ENCODE measurements at regions not wholly inside any gene's neighbourhood (a gene's known extent, or its start where the extent isn't known, plus 50 kb on each side); places are given as distances from the start of the nearest gene placed in this dataset.

DNA sequence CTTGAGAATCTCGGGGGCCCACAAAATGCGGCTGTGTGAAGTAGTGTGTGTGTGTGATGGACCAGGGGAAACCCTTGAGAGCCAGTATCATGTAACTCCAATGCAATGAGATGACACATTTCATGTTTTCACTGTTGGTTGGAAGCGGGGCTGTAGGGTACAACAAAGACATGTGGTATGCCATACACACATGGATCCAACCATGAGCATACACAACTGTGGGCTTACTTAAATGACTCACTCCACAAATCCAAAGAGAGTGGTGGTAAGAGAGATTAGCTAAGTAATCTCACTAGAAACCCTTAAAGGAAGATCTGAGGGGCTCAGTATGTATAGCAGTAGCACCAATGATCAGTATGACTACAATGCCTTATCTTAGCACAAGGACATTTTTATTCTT is 225.7 kb downstream of the SIPA1L2 start:
- no peaks in the 10 kb centered on the region; the same call in 1 of the 2 replicates for H3K9me1 ChIP-seq (ENCODE audit: insufficient read depth, low read length)
- no peak overlapping the region for H4K91ac ChIP-seq (ENCODE audit: insufficient read depth, low read depth, low read length)
- no peak overlapping the region for H4K5ac ChIP-seq (ENCODE audit: low read depth, low read length)
- no peak overlapping the region for H2AK9ac ChIP-seq (replicated peaks; ENCODE audit: low read depth, low read length, poor library complexity)
- in situ Hi-C loops (cut with MboI; ENCODE audit: low sequenced_read_pairs): no loop called here
- no peak overlapping the region for H2AK5ac ChIP-seq (ENCODE audit: low read depth, low read length)
- no peak overlapping the region for H2AFZ ChIP-seq (replicated peaks; ENCODE audit: low read length, poor library complexity)
- BruUV-seq (replicated peaks): no TSS peak
- peaks cover 18% of the 10 kb centered on the region; the same call in 1 of the 2 replicates for H3K36me3 ChIP-seq (ENCODE audit: control insufficient read depth, insufficient read depth, low read length)
- peaks cover under 1% of the 10 kb centered on the region; the same call in 1 of the 2 replicates for H3K9me3 ChIP-seq (ENCODE audit: control insufficient read depth, insufficient read depth, low read length)
- no peaks in the 10 kb centered on the region for H3K27me3 ChIP-seq (ENCODE audit: control insufficient read depth, insufficient read depth, low read length)
- no peak for DNase-seq
- TF ChIP-seq CTCF (conservative IDR thresholded peaks at IDR 0.05; ENCODE audit: low read depth, low read length) (no peak), BHLHE40 (IDR thresholded peaks at IDR 0.05; ENCODE audit: low read depth, low read length) (no peak), CEBPB (IDR thresholded peaks at IDR 0.05; ENCODE audit: low read depth, low read length) (no peak), RFX5 (IDR thresholded peaks at IDR 0.05; ENCODE audit: low read depth, low read length) (no peak), ELK1 (IDR thresholded peaks at IDR 0.05; ENCODE audit: borderline replicate concordance, low read depth, low read length) (no peak), SMC3 (IDR thresholded peaks at IDR 0.05; ENCODE audit: low read depth, low read length) (no peak), POLR2A (IDR thresholded peaks at IDR 0.05; ENCODE audit: low read depth, low read length) (no peak), USF2 (IDR thresholded peaks at IDR 0.05; ENCODE audit: low read depth, low read length) (no peak), NFE2L2 (IDR thresholded peaks at IDR 0.05; ENCODE audit: low read depth, low read length) (no peak), CHD1 (IDR thresholded peaks at IDR 0.05; ENCODE audit: low read depth, low read length) (no peak), MAZ (IDR thresholded peaks at IDR 0.05; ENCODE audit: borderline replicate concordance, low read depth, low read length) (no peak), MXI1 (IDR thresholded peaks at IDR 0.05; ENCODE audit: borderline replicate concordance, low read depth, low read length) (no peak), MAFK (IDR thresholded peaks at IDR 0.05; ENCODE audit: low read depth, low read length) (no peak), FOS (IDR thresholded peaks at IDR 0.05; ENCODE audit: low read depth, low read length) (no peak), RCOR1 (IDR thresholded peaks at IDR 0.05; ENCODE audit: insufficient replicate concordance, low read length) (no peak), RAD21 (IDR thresholded peaks at IDR 0.05; ENCODE audit: low read length) (no peak)
- no peak overlapping the region for H2BK20ac ChIP-seq (ENCODE audit: low read depth, low read length)
- no peak overlapping the region for H3K18ac ChIP-seq (ENCODE audit: low read depth, low read length)
- no peak for ATAC-seq (ENCODE audit: low read depth)
- H2BK120ac ChIP-seq (ENCODE audit: low read depth, low read length): no peak overlapping the region
- no peak overlapping the region for H2BK5ac ChIP-seq (ENCODE audit: low read depth, low read length, poor library complexity, severe bottlenecking)
- H3K4me3 ChIP-seq (ENCODE audit: insufficient read depth, low read depth, low read length): no peak overlapping the region
- no CpG with 5 or more reads among the region's 3 CpGs for WGBS, 2 experiments (ENCODE audit: extremely low coverage in 2 of 2, insufficient read length in 1 of 2)
- CTCF ChIA-PET: no interaction called here
- H3K27ac ChIP-seq (ENCODE audit: insufficient read depth, low read length): no peak overlapping the region
- H4K8ac ChIP-seq (ENCODE audit: low read depth in 2 of 2, low read length in 2 of 2): no peak overlapping the region
- intact Hi-C loops (cut with micrococcal nuclease): no loop called here
- no peak overlapping the region for H3K4me2 ChIP-seq (ENCODE audit: low read depth, low read length)
- H3K79me1 ChIP-seq (ENCODE audit: low read depth in 1 of 2, low read length in 2 of 2): no peaks in the 10 kb centered on the region
- H3K14ac ChIP-seq (replicated peaks; ENCODE audit: low read depth, low read length): no peak overlapping the region
- no peak overlapping the region for H2BK15ac ChIP-seq (ENCODE audit: low read depth, low read length)
- dilution Hi-C loops (cut with HindIII; ENCODE audit: low sequenced_read_pairs, unreplicated experiment): no loop called here
- H3K23ac ChIP-seq (ENCODE audit: low read depth, low read length): no peak overlapping the region
- H3K9ac ChIP-seq (ENCODE audit: low read depth, low read length): no peak overlapping the region
- H4K20me1 ChIP-seq (ENCODE audit: insufficient read depth, low read length): no peaks in the 10 kb centered on the region
- H3K4ac ChIP-seq (ENCODE audit: low read depth, low read length): no peak overlapping the region
- no peaks in the 10 kb centered on the region; the same call in 1 of the 2 replicates for H3K4me1 ChIP-seq (ENCODE audit: control insufficient read depth, insufficient read depth, low read length)
- H3K56ac ChIP-seq (ENCODE audit: extremely low read depth, insufficient read depth, low read length): no peak overlapping the region
- POLR2A ChIA-PET (ENCODE audit: unreplicated experiment): no interaction called here

All from IMR-90 (cell line).